NB4 (cell line): ENCODE measurements at regions not wholly inside any gene's neighbourhood (a gene's known extent, or its start where the extent isn't known, plus 50 kb on each side); places are given as distances from the start of the nearest gene placed in this dataset.

ENCODE experiments used
- DNase-seq: peaks from one replicate; pipeline ENCODE4 v3.0.0; 2010; ENCODE audit warnings: low read depth
- H3K4me3 ChIP-seq: one replicate; pipeline ENCODE4 v1.5.1; 2011; ENCODE audit warnings: mild to moderate bottlenecking, low read depth, low read length, moderate library complexity
- CTCF ChIP-seq: IDR thresholded peaks from one replicate; pipeline ENCODE4 v1.5.1; 2012; ENCODE audit warnings: low read depth, low read length
- MYC ChIP-seq: IDR thresholded peaks from 2 replicates; pipeline ENCODE4 v1.6.1; 2011; ENCODE audit warnings: low read depth, low read length
- POLR2A ChIP-seq: IDR thresholded peaks from 2 replicates; pipeline ENCODE4 v1.6.1; 2011; ENCODE audit warnings: mild to moderate bottlenecking; ENCODE audit not compliant: insufficient read length; ENCODE audit errors: extremely low read depth
- TF ChIP-seq, protein P1 (sequence below): IDR thresholded peaks from 2 replicates; pipeline ENCODE4 v1.6.1; 2011; ENCODE audit warnings: low read depth, low read length

DNA sequence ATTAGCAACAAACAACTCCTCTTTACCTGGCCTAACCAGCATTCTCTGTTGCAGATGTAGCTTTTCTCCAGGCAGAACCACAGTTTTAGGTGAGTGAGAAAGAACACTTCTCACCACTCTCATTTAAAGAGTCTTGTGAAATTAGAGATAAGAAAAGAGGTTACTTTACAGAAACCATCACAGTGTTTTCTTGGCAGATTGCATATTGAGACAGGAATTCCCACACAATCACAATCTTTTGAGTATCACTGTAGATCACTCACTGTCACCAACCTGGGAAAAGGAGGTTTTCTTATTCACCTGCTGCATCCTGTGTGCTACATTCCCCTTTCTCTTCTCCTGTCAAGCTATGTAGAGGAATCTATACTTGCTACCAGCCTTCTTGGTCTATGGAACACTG lies 574.6 kb downstream of the SLC4A3 start:
- H3K4me3 ChIP-seq = no peak overlapping the region
- TF ChIP-seq MYC (no peak), CTCF (no peak), POLR2A (no peak)
- TF ChIP-seq, protein P1, sequence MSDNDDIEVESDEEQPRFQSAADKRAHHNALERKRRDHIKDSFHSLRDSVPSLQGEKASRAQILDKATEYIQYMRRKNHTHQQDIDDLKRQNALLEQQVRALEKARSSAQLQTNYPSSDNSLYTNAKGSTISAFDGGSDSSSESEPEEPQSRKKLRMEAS = no peak
- no peak for DNase-seq

DNA sequence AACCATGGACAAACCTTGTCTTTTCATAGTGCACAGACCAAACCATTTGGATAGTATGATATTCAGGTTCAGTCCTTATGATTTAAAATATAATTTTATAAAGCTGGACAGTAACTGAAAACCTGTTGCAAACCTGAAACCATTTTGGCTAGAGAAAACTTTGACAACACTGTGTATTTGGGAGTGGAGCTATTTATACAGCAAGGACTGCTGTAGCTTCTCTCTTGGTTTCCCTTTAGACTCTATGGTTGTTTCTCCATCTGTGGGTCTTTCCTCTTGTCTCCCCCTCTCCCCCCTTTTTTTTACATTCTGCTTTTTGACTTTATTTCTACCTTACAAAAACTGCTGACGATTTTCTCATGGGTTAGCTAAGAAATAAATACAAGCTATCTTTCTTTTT lies 581.7 kb downstream of the SLC4A3 start:
- no peak for TF ChIP-seq POLR2A
- TF ChIP-seq MYC = no peak
- TF ChIP-seq, protein P1 = no peak
- no peak for TF ChIP-seq CTCF

DNA sequence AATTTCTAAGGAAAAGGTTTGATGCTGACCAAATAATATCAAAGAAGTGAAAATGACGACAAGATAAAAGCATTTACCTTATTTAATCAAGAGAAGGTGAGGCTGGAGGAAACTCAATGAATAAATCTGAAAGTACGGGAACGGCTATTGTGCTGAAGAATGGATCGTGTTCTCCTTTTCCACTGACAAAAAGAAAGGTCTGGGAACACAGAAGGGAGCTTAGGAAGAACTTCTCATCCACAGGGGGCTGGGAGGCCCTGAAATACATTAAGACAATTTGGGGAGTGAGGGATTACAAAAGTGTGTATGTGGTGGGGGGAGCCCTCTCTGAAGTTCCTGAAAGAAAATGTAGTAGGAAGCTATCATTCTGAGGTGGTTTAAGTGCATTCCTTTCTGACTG lies 582.3 kb downstream of the SLC4A3 start:
- no peak for DNase-seq
- TF ChIP-seq, protein P1 = no peak
- TF ChIP-seq POLR2A = no peak
- no peak for TF ChIP-seq CTCF
- no peak for TF ChIP-seq MYC
- H3K4me3 ChIP-seq = no peak overlapping the region

More for the DNA sequence above, 581.7 kb downstream of the SLC4A3 start:
- no peak overlapping the region for H3K4me3 ChIP-seq
- no peak for DNase-seq

GRCh38 chr2:220212296-220213080 lies 585.1 kb downstream of the SLC4A3 start:
- H3K4me3 ChIP-seq = no peak overlapping the region
- no peak for DNase-seq
- TF ChIP-seq POLR2A (no peak), MYC (no peak), CTCF (no peak)
- TF ChIP-seq, protein P1 = no peak

GRCh38 chr2:220215785-220216184 lies 588.4 kb downstream of the SLC4A3 start:
- TF ChIP-seq, protein P1 = no peak
- TF ChIP-seq POLR2A (no peak), CTCF (no peak), MYC (no peak)
- no peak for DNase-seq
- H3K4me3 ChIP-seq = no peak overlapping the region
